ENCODE measurements at regions not wholly inside any gene's neighbourhood (a gene's known extent, or its start where the extent isn't known, plus 50 kb on each side); places are given as distances from the start of the nearest gene placed in this dataset.

DNA sequence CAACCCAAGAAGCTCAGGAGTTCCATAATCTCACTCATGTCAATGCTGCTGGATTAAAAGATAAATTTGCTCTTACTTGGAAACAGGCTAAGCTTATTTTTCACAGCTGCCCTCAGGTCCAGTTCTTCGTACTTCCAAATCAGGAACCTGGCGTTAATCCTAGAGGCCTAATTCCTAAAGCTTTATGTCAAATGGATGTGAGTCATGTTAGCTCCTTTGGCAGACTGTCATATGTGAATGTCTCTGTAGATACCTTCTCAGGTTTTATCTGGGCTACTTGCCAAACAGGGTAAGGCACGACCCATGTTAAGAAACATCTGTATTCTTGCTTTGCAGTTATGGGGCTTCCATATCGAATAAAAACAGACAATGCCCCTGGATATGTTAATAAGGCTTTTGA is 504.6 kb downstream of the ALG10 start:
- no peak for DNase-seq
- TF ChIP-seq GATA1 (IDR thresholded peaks at IDR 0.05; ENCODE audit: low read depth, low read length) (no peak), POLR2A (IDR thresholded peaks at IDR 0.05; ENCODE audit: low read length) (no peak)

DNA sequence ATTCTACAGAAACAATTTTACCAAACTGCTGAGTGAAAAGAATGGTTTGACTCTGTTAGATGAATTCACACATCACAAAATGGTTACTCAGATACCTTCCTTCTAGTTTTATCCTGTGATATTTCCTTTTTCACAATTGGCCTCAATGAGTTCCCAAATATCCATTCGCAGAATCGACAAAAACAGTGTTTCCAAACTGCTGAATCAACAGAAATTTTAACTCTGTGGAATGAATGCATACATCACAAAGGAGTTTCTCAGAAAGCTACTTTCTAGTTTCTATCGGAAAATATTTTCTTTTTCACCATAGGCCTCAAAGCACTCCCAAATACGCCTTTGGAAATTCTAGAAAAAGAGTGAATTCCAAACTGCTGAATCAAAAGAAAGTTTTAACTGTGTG is 525.0 kb downstream of the ALG10 start:
- no peak for TF ChIP-seq GATA1 (IDR thresholded peaks at IDR 0.05; ENCODE audit: low read depth, low read length)
- no peak for TF ChIP-seq POLR2A (IDR thresholded peaks at IDR 0.05; ENCODE audit: low read length)

DNA sequence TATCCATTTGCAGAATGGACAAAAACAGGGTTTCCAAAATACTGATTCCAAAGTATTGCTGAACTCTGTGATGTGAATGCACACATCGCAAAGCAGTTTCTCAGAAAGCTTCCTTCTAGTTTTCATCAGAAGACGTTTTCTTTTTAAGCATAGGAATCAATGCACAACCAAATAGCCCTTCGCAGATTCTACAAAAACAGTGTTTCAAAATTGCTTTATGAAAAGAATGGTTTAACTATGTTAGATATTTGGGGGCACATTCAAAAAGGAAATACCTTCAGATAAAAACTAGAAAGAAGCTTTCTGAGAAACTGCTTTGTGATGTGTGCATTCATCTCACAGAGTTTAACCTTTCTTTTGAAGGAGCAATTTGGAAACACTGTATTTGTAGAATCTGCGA is 569.7 kb downstream of the ALG10 start:
- no peak for DNase-seq
- TF ChIP-seq POLR2A (IDR thresholded peaks at IDR 0.05; ENCODE audit: low read length) (no peak), GATA1 (IDR thresholded peaks at IDR 0.05; ENCODE audit: low read depth, low read length) (no peak)

More for the DNA sequence above, 525.0 kb downstream of the ALG10 start:
- DNase-seq, result no peak

DNA sequence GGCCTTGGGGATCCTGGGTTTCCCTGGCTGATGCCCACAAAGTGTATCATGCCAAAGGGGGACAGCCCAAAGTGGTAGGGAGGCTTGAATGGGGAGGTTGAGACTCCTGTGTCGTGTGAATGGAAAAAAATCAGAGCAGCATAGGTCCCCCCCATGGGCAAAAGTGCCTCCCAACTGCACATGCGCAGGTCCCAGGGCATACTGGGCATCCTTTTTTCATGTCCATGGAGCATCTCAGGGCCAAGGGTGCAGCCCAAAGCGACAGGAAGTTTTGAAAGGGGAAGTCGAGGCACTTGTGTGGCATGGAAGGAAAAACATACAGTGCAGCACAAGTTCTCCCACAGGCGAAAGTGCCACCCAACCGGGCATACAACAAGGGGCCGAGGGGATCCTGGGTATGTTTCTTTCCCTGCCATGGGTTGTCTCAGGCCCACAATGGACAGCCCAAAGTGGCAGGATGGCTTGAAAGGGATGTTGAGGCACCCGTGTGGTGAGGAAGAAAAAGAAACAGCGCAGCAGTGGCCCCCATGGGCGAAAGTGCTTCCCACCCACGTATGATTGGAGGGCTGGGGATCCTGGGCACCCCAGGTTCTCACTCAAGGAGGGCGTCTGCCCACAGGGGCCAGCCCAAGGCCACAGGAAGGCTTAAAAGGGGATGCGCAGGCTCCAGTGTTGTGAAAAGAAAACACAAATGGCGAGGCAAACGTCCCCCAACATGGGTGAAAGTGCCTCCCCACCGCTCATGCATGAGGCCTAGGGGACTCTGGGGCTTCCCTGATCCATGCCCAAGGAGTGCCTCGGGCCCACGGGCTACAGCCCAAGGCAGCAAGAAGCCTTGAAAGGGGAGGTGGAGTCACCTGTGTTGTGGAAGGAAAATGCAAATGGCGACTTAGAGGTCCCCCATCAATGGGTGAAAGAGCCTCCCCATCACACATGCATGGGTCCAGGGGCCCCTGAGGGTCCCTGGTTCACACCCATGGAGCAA is 573.7 kb downstream of the ALG10 start:
- DNase-seq, result no peak
- TF ChIP-seq GATA1 (IDR thresholded peaks at IDR 0.05; ENCODE audit: low read depth, low read length) (no peak), POLR2A (IDR thresholded peaks at IDR 0.05; ENCODE audit: low read length) (no peak)

DNA sequence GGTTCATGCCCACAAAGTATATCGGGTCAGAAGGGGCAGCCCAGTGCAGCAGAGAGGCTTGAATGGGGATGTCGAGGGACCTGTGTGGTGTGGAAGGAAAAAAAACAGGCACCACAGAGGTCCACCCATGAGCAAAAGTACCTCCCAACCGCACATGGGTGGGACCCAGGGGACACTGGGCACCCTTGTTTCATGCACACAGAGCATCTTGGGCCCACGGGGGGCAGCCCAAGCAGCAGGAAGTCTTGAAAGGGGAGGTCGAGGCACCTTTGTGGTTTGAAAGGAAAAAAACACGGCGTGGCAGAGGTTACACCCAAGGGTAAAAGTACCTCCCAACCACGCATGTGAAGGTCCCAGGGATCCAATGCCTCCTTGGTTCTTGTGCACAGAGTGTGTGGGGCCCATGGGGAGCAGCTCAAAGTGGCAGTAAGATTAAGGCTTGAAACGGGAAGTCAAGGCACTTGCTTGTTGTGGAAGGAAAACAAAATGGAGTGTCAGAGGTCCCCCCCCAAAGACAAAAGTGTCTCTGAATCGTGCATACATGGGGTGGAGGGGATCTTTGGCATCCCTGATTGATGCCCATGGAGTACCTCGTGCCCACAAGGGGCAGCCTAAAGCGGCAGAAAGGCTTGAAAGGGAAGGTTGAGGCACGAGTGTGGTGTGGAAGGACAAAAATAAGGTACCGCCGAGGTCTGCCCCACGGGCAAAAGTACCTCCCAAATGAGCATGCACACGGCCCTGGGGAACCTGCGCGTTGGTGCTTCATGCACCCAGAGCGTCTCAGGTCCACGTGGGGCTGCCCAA is 575.5 kb downstream of the ALG10 start:
- TF ChIP-seq GATA1 (IDR thresholded peaks at IDR 0.05; ENCODE audit: low read depth, low read length) (no peak), POLR2A (IDR thresholded peaks at IDR 0.05; ENCODE audit: low read length) (no peak)
- DNase-seq, result no peak

DNA sequence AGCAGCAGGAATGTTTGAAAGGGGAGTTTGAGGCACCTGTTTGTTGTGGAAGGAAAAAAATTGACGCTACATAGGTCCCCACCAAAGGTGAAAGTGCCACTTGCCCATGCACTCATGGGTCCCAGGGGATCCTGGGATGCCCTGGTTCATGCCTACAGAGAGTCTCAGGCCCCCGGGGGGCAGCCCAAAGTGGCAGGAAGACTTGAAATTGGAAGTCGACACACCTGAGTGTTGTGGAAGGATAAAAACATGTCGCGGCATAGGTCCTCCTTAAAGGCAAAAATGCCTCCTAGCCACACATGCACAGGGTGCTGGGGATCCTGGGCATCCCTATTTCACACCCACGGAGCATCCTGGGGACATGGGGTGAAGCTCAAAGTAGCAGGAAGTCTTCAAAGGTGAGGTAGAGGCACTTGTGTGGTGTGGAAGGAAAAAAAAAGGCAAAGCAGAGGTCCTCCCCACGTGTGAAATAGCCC is 576.1 kb downstream of the ALG10 start:
- DNase-seq, result no peak
- TF ChIP-seq POLR2A (IDR thresholded peaks at IDR 0.05; ENCODE audit: low read length), result no peak
- no peak for TF ChIP-seq GATA1 (IDR thresholded peaks at IDR 0.05; ENCODE audit: low read depth, low read length)

DNA sequence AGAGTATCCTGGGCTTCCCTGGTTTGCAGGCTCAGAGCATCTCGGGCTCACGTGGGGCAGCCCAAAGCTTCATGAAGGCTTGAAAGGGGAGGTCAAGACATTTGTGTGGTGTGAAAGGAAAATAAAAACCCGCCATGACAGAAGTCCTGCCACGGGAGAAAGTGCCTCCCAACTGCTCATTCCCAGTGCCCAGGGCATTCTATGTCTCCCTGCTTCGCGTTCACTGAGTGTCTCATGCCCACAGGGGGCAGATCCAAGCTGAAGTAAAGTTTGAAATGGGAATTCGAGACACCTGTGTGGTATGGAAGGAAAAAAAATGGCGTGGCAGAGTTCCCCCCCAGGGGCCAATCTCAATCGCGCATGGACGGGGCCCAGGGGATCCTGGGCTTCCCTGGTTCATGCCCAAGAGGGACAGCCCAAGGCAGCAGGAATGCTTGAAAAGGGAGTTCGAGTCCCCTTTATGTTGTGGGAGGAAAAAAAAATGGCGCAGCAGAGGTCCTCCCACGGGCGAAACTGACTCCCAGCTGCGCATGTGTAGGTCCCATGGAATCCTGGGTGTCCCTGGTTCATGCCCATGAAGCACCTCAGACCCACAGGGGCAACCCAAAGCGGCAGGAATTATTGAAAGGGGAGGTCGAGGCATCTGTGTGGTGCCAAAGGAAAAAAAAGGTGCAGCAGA is 576.7 kb downstream of the ALG10 start:
- TF ChIP-seq POLR2A (IDR thresholded peaks at IDR 0.05; ENCODE audit: low read length), result no peak
- TF ChIP-seq GATA1 (IDR thresholded peaks at IDR 0.05; ENCODE audit: low read depth, low read length), result no peak
- DNase-seq, result no peak

DNA sequence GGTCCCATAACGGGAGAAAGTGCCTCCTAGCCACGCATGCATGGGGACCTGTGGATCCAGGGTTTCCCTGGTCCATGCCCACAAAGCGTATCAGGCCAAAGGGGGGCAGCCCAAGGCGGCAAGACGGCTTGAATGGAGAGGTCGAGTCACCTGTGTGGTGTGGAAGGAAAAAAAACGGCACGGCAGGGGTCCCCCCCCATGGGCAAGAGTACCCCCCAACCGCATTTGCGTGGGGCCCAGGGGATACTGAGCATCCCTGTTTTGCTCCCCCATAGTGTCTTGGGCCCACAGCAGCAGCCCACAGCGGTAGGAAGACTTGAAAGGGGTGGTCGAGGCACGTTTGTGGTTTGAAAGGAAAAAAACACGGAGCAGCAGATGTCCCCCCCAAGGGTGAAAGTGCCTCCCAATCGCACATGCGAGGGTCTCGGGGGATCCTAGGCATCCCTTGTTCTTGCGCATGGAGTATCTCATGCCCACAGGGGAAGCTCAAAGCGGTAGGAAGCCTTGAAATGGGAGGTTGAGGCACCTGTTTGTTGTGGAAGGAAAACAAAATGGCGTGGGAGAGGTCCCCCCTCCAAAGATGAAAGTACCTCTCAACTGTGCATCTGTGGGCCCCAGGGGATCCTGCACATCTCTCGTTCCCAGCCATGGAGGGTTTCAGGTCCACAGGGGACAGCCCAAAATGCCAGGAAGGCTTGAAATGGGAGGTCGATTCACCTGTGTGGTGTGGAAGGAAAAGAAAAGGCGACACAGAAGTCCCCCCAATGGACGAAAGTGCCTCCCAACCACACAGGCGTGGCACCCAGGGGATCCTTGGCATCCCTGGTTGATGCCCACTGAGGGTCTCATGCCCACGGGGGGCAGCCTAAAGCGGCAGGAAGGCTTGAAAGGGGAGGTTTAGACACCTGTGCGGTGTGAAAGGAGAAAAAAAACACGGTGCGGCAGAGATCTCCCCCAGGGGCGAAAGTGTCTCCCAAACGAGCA is 577.5 kb downstream of the ALG10 start:
- TF ChIP-seq GATA1 (IDR thresholded peaks at IDR 0.05; ENCODE audit: low read depth, low read length) (no peak), POLR2A (IDR thresholded peaks at IDR 0.05; ENCODE audit: low read length) (no peak)
- no peak for DNase-seq

DNA sequence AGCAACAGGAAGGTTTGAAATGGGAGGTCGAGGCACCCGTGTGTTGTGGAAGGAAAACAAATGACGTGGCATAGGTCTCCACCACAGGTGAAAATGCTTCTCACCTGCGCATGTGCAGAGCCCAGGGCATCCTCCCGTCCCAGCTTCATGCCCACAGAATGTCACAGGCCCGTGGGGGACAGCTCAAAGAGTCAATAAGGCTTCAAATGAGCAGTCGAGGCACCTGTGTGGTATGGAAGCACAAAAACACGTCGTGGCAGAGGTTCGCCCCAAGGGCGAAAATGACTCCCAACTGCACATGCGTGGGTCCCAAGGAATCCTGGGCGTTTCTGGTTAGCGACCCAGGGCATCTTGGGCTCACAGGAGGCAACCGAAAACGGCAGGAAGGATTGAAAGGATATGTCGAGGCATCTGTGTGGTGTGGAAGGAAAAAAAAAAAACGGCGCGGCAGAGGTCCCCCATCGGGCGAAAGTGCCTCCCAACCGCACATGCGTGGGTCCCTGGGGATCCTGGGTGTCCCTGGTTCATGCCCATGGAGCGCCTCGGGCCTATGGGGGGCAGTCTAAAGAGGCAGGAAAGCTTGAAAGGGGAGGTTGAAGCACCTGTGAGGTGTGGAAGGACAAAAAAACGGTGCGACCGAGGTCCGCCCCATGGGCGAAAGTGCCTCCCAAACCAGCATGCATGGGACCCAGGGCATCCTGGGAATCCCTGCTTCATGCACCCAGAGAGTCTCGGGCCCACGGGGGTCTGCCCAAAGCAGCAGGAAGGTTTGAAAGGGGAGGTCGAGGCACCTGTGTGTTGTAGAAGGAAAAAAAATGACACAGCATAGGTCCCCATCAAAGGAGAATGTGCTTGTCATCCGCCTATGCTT is 578.5 kb downstream of the ALG10 start:
- no peak for TF ChIP-seq GATA1 (IDR thresholded peaks at IDR 0.05; ENCODE audit: low read depth, low read length)
- TF ChIP-seq POLR2A (IDR thresholded peaks at IDR 0.05; ENCODE audit: low read length), result no peak
- no peak for DNase-seq

DNA sequence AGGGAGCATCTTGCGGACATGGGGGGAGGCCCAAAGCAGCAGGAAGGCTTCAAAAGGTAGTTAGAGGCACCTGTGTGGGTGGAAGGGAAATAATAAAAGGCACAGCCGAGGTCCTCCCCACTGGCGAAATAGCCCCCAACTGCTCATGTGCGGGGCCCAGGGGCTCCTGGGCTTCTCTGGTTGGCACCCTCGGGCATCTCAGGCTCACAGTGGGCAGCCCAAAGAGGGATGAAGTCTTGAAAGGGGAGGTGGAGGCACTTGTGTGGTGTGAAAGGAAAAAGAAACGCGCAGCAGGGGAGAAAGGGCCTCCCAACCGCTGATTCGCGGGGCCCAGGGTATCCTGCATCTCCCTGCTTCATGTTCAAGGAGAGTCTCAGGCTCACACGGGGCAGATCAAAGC is 579.4 kb downstream of the ALG10 start:
- TF ChIP-seq GATA1 (IDR thresholded peaks at IDR 0.05; ENCODE audit: low read depth, low read length), result no peak
- no peak for TF ChIP-seq POLR2A (IDR thresholded peaks at IDR 0.05; ENCODE audit: low read length)
- no peak for DNase-seq

DNA sequence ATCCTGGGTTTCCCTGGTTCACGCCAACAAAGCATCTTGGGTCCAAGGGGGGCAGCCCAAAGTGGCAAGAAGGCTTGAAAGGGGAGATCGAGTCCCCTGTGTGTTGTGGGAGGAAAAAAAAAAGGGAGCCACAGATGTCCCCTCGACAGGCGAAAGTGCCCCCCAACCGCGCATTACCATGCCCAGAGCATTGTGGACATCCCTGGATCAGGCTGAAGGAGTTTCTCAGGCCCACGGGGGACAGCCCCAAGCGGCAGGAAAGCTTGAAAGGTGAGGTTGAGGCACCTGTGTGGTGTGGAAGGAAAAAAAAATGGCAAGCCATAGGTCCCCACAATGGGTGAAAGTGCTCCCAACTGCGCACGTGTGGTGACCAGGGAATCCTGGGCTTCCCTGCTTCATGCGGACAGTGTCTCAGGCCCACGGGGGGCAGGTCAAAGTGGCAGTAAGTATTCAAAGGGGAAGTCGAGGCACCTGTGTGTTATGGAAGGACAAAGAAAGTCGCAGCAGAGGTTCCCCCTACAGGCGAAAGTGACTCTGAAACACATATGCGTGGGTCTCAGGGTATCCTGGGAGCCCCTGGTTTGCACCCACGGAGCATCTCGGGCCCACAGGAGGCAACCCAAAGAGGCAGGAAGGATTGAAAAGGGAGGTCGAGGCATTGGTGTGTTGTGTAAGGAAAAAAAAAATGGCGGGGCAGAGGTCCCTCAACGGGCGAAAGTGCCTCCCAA is 580.1 kb downstream of the ALG10 start:
- no peak for DNase-seq
- TF ChIP-seq GATA1 (IDR thresholded peaks at IDR 0.05; ENCODE audit: low read depth, low read length) (no peak), POLR2A (IDR thresholded peaks at IDR 0.05; ENCODE audit: low read length) (no peak)

Data from erythroblast (primary cell).